IgD-negative memory B cell (primary cell): ENCODE measurements at regions not wholly inside any gene's neighbourhood (a gene's known extent, or its start where the extent isn't known, plus 50 kb on each side); places are given as distances from the start of the nearest gene placed in this dataset.
"Not testable (repeated sequence)": the region's sequence is repeated elsewhere in the genome, so short reads cannot be mapped to it uniquely, and the experiment has no call there.

Source experiments
- H3K27ac Mint-ChIP-seq, 3 donors: one replicate each; pipeline ENCODE4 v1.8.0; 2020 to 2022; ENCODE audit warnings: mild to moderate bottlenecking in 3 of 3, mixed read lengths in 3 of 3, moderate library complexity in 1 of 3
- H3K27me3 Mint-ChIP-seq: one replicate; pipeline ENCODE4 v1.8.0; 2021; ENCODE audit warnings: mixed read lengths
- H3K36me3 Mint-ChIP-seq: one replicate; pipeline ENCODE4 v1.8.0; 2020; ENCODE audit warnings: mild to moderate bottlenecking, mixed read lengths
- H3K4me1 Mint-ChIP-seq, 3 donors: one replicate each; pipeline ENCODE4 v1.8.0; 2020 to 2022; ENCODE audit warnings: mixed read lengths in 3 of 3, mild to moderate bottlenecking in 1 of 3
- H3K4me3 Mint-ChIP-seq, 4 donors: one replicate each; pipeline ENCODE4 v1.8.0; 2020 to 2022; ENCODE audit warnings: mild to moderate bottlenecking in 4 of 4, mixed read lengths in 4 of 4, moderate library complexity in 3 of 4
- H3K9me3 Mint-ChIP-seq, 3 donors: one replicate each; pipeline ENCODE4 v1.8.0; 2020 to 2021; ENCODE audit warnings: mixed read lengths in 3 of 3, mild to moderate bottlenecking in 1 of 3

- Mint-ChIP-seq H3K9me3 (peaks cover 0 to 1% (median 0%) of the 10 kb centered on the region in 3 donors), H3K4me3 (no peak overlapping the region), H3K27ac (no peak overlapping the region), H3K27me3 (no peaks in the 10 kb centered on the region), H3K4me1 (no peaks in the 10 kb centered on the region), H3K36me3 (peaks cover 3% of the 10 kb centered on the region)
Measured at GRCh38 chr9:81083067-81083466, 606.3 kb downstream of the TLE1 start.

GRCh38 chr9:81082221-81082620, 607.1 kb downstream of the TLE1 start:
- peaks cover 0 to 1% (median 0%) of the 10 kb centered on the region in 3 donors for H3K9me3 Mint-ChIP-seq
- H3K4me1 Mint-ChIP-seq = no peaks in the 10 kb centered on the region
- H3K36me3 Mint-ChIP-seq = peaks cover 3% of the 10 kb centered on the region
- H3K27ac Mint-ChIP-seq = no peak overlapping the region
- no peak overlapping the region for H3K4me3 Mint-ChIP-seq
- no peaks in the 10 kb centered on the region for H3K27me3 Mint-ChIP-seq

GRCh38 chr9:81080900-81081299, 608.4 kb downstream of the TLE1 start:
- no peak overlapping the region for H3K4me3 Mint-ChIP-seq
- peaks cover 0 to 1% (median 0%) of the 10 kb centered on the region in 3 donors for H3K9me3 Mint-ChIP-seq
- H3K36me3 Mint-ChIP-seq = peaks cover 3% of the 10 kb centered on the region
- H3K27me3 Mint-ChIP-seq = no peaks in the 10 kb centered on the region
- H3K4me1 Mint-ChIP-seq = no peaks in the 10 kb centered on the region
- no peak overlapping the region for H3K27ac Mint-ChIP-seq

DNA sequence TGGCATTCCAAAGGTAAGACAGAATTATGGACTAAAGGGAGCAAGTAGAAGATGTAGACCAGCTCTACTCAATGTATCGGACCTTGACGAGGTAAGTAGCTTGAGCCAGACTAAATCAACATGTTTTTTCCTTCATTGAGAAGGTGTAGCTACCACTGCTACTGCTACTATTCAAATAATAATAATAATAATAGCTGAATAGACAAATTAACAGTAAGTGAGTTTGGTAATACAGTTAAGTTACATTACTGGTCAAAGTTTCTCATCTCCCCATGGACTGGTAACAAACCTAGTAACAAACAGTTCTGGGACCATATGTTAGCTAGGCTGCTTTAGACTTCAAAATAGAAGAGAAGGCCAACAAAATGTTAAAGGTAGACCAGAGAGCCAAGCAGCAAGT, 609.2 kb downstream of the TLE1 start:
- Mint-ChIP-seq H3K36me3 (peaks cover 3% of the 10 kb centered on the region), H3K27me3 (no peaks in the 10 kb centered on the region), H3K4me3 (no peak overlapping the region), H3K4me1 (no peaks in the 10 kb centered on the region), H3K9me3 (peaks cover 0 to 1% (median 0%) of the 10 kb centered on the region in 3 donors), H3K27ac (no peak overlapping the region)

DNA sequence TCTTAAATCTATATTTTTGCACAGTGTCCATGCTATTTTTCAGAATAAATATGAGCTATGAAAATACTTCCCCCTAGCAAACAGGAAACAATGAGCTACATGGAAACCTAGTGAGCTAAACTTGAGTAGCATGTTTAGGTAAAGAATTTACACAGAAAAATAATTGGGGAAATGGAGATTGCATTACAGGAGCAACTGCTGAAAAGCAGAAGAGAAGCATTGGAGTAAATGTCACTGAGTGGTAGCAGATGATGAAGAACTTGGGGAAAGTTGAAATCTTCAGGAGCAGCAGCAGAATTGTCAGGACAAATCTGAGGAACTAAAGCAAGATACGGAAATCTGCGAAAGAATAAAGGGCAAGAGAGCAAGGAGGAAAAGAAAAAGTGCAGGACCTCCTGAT, 610.3 kb downstream of the TLE1 start:
- Mint-ChIP-seq H3K36me3 (peaks cover 3% of the 10 kb centered on the region), H3K9me3 (peaks cover 0 to 1% (median 0%) of the 10 kb centered on the region in 3 donors), H3K4me3 (no peak overlapping the region), H3K27me3 (no peaks in the 10 kb centered on the region), H3K27ac (no peak overlapping the region), H3K4me1 (no peaks in the 10 kb centered on the region)

DNA sequence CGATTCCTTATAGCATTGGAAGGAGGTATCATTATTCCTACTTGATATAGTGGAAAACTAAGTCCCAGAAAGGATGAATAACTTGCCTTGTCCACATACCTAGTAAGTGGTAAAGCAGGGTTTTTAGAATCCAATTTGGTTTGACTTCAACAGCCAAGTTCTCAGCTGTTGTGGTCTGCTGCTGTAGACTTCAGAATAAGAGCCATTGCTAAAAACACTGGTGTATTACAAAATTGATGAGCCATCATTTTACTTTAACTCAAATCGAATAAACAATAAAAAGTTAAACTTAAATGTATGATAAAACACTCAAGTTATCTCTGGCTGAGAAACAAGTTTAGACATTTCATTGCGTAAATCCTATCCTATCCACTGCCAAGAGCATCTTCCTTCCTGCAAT, 610.8 kb downstream of the TLE1 start:
- peaks cover 3% of the 10 kb centered on the region for H3K36me3 Mint-ChIP-seq
- H3K4me1 Mint-ChIP-seq = no peaks in the 10 kb centered on the region
- H3K9me3 Mint-ChIP-seq = peaks cover 0 to 1% (median 0%) of the 10 kb centered on the region in 3 donors

GRCh38 chr9:81077572-81077971, 611.8 kb downstream of the TLE1 start:
- no peak overlapping the region for H3K4me3 Mint-ChIP-seq

More for the DNA sequence above, 610.8 kb downstream of the TLE1 start:
- H3K4me3 Mint-ChIP-seq = no peak overlapping the region
- no peaks in the 10 kb centered on the region for H3K27me3 Mint-ChIP-seq
- H3K27ac Mint-ChIP-seq = no peak overlapping the region

GRCh38 chr9:81076131-81076530, 613.2 kb downstream of the TLE1 start:
- H3K4me3 Mint-ChIP-seq = no peak overlapping the region
- H3K27ac Mint-ChIP-seq = no peak overlapping the region
- no peaks in the 10 kb centered on the region for H3K27me3 Mint-ChIP-seq
- H3K9me3 Mint-ChIP-seq = peaks cover 0 to 1% (median 0%) of the 10 kb centered on the region in 3 donors
- H3K4me1 Mint-ChIP-seq = no peaks in the 10 kb centered on the region
- peaks cover 2% of the 10 kb centered on the region for H3K36me3 Mint-ChIP-seq

More at GRCh38 chr9:81077572-81077971, 611.8 kb downstream of the TLE1 start:
- H3K9me3 Mint-ChIP-seq = peaks cover 0 to 1% (median 0%) of the 10 kb centered on the region in 3 donors
- H3K27me3 Mint-ChIP-seq = no peaks in the 10 kb centered on the region
- H3K36me3 Mint-ChIP-seq = peaks cover 3% of the 10 kb centered on the region
- H3K4me1 Mint-ChIP-seq = no peaks in the 10 kb centered on the region
- H3K27ac Mint-ChIP-seq = no peak overlapping the region

DNA sequence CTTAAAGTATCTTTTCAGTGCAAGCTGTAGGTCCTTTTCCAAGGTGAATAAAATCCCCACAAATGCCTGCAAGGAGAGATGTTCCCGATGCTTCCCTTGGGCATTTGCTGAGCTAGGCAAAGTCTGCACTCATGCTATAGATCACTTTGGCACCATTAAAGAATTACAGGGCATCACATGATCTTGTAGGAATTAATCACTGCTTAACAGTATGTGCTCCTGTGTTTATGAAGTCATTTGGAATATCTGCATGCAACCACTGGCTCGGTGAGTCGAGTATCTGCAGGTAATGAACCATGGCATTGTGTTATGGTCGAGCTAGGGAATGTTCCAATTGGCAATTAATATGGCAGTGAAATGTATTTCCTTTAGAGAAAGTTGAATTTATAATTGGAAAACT, 615.1 kb downstream of the TLE1 start:
- H3K27me3 Mint-ChIP-seq = no peaks in the 10 kb centered on the region
- H3K9me3 Mint-ChIP-seq = peaks cover 0 to 1% (median 0%) of the 10 kb centered on the region in 3 donors
- H3K4me3 Mint-ChIP-seq = no peak overlapping the region
- H3K36me3 Mint-ChIP-seq = no peaks in the 10 kb centered on the region
- H3K4me1 Mint-ChIP-seq = no peaks in the 10 kb centered on the region
- no peak overlapping the region for H3K27ac Mint-ChIP-seq

DNA sequence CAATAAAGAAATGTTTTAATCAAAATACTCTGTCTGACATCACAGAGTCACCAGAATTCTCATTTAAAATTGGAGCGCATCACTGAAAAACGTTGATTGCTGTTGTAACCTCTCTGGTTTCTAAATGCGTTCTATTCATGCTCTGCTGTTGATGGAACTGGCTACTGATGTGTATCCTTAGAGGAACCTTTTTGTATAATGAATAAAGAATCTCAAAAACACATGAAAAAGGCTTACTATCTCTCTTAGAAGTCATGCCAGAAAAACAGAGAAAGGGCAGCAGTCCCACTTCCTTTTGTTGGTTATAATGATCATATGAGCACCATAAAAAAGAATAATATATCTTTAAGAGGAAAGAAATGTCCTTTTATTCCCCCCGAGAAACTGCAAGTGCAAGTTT, 615.5 kb downstream of the TLE1 start:
- H3K4me3 Mint-ChIP-seq = no peak overlapping the region
- no peak overlapping the region for H3K27ac Mint-ChIP-seq
- H3K36me3 Mint-ChIP-seq = no peaks in the 10 kb centered on the region
- no peaks in the 10 kb centered on the region for H3K27me3 Mint-ChIP-seq
- H3K9me3 Mint-ChIP-seq = no peaks in the 10 kb centered on the region
- no peaks in the 10 kb centered on the region for H3K4me1 Mint-ChIP-seq

GRCh38 chr9:81072758-81073157, 616.6 kb downstream of the TLE1 start:
- Mint-ChIP-seq H3K4me1 (no peaks in the 10 kb centered on the region), H3K27me3 (no peaks in the 10 kb centered on the region), H3K36me3 (no peaks in the 10 kb centered on the region), H3K9me3 (peaks cover 0 to under 1% (median 0%) of the 10 kb centered on the region in 3 donors), H3K27ac (no peak overlapping the region), H3K4me3 (no peak overlapping the region)

DNA sequence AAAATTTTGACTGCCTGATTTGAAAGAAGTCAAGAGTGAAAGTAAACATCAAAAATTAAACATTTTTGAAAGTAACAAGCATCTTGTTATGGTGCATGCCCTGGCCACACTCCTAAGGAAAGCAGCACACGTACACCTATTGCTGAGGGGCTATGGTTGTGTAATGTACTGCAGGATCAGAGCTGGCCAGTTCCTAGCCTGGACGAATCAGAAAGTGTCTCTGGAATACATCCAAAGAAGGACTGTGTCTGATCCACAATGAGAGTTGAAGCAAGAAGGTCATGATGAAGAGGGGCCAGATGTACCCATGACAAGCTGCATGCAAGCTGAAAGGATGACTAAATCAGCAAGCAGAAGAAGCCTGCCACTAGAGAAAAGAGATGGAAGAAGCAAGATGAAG, 618.2 kb downstream of the TLE1 start:
- no peaks in the 10 kb centered on the region for H3K27me3 Mint-ChIP-seq
- H3K9me3 Mint-ChIP-seq = peaks cover 0 to 2% (median 1%) of the 10 kb centered on the region in 3 donors
- no peak overlapping the region for H3K27ac Mint-ChIP-seq
- no peak overlapping the region for H3K4me3 Mint-ChIP-seq
- H3K4me1 Mint-ChIP-seq = no peaks in the 10 kb centered on the region
- no peaks in the 10 kb centered on the region for H3K36me3 Mint-ChIP-seq

- no peak overlapping the region for H3K4me3 Mint-ChIP-seq
- H3K4me1 Mint-ChIP-seq = no peaks in the 10 kb centered on the region
- no peaks in the 10 kb centered on the region for H3K36me3 Mint-ChIP-seq
- H3K27ac Mint-ChIP-seq = no peak overlapping the region
- peaks cover 0 to 4% (median 2%) of the 10 kb centered on the region in 3 donors for H3K9me3 Mint-ChIP-seq
- H3K27me3 Mint-ChIP-seq = no peaks in the 10 kb centered on the region
Measured at GRCh38 chr9:81070689-81071088, 618.7 kb downstream of the TLE1 start.

- Mint-ChIP-seq H3K36me3 (no peaks in the 10 kb centered on the region), H3K4me1 (no peaks in the 10 kb centered on the region), H3K4me3 (no peak overlapping the region), H3K27me3 (no peaks in the 10 kb centered on the region), H3K27ac (no peak overlapping the region), H3K9me3 (peaks cover 0 to 6% (median 2%) of the 10 kb centered on the region in 3 donors)
Measured at GRCh38 chr9:81069923-81070322, 619.4 kb downstream of the TLE1 start.

- no peaks in the 10 kb centered on the region for H3K27me3 Mint-ChIP-seq
- H3K27ac Mint-ChIP-seq = no peak overlapping the region
- peaks cover 0 to 8% (median 4%) of the 10 kb centered on the region in 3 donors for H3K9me3 Mint-ChIP-seq
- no peaks in the 10 kb centered on the region for H3K4me1 Mint-ChIP-seq
- H3K36me3 Mint-ChIP-seq = no peaks in the 10 kb centered on the region
- no peak overlapping the region for H3K4me3 Mint-ChIP-seq
Measured at GRCh38 chr9:81069038-81069795, 620.1 kb downstream of the TLE1 start.

DNA sequence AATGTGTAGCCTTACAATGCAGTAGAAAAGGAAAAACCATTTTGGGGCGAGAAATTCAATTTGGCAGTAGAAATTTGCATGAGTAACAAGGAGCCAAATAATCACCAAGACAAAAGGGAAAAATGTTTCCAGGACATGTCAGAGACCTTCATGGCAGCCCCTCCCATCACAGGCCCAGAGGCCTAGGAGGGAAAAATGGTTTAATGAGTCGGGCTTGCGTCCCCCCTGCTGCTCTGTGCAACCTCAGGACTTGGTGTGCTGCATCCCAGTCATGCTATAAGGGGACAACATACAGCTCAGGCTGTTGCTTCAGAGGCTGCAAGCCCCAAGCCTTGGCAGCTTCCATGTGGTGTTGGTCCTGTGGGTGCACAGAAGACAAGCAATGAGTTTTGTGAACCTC, 626.4 kb downstream of the TLE1 start:
- H3K9me3 Mint-ChIP-seq = peaks cover 6 to 18% (median 15%) of the 10 kb centered on the region in 3 donors
- not testable (repeated sequence) for H3K36me3 Mint-ChIP-seq, H3K27ac Mint-ChIP-seq, H3K4me3 Mint-ChIP-seq, H3K27me3 Mint-ChIP-seq, H3K4me1 Mint-ChIP-seq
